SK-N-SH (cell line): ENCODE measurements at regions not wholly inside any gene's neighbourhood (a gene's known extent, or its start where the extent isn't known, plus 50 kb on each side); places are given as distances from the start of the nearest gene placed in this dataset.

ENCODE experiments used
- CTCF ChIA-PET: fragments of 300-600, 350-600 bp; formaldehyde crosslinking; extraction: SDS; loops from one replicate; lab custom pipeline; 2021; lab: Yijun Ruan, JAX
- POLR2A ChIA-PET: fragments of 350-600 bp; sonication (Branson Sonifier 250); formaldehyde crosslinking; extraction: SDS; loops from one replicate; lab custom pipeline; 2020; ENCODE audit warnings: antibody characterized with exemption, inconsistent platforms; lab: Yijun Ruan, JAX
- DNase-seq: peaks from one replicate; pipeline ENCODE4 v3.0.0; 2012
- H2AFZ ChIP-seq: fragments of 200-600 bp; sonication (generic); 2 replicates; pipeline ENCODE4 v1.8.1; 2016; ENCODE audit warnings: antibody characterized with exemption, mild to moderate bottlenecking, low read depth
- H3F3A ChIP-seq: fragments of 200-600 bp; sonication (generic); replicated peaks from 2 replicates; pipeline ENCODE3; 2016; ENCODE audit warnings: antibody characterized with exemption, mild to moderate bottlenecking; ENCODE audit not compliant: insufficient read depth
- H3K27ac ChIP-seq, 2 experiments: fragments of 200-500 bp in 1 of 2; fragments of 200-600 bp in 1 of 2; sonication (Bioruptor generic) in 1 of 2; sonication (generic), shearing (Covaris generic) in 1 of 2; 2 replicates each; pipeline versions ENCODE4 v1.5.1 to v1.6.1; 2014 to 2016; ENCODE audit warnings: low read depth in 2 of 2, inconsistent platforms in 1 of 2, low read length in 1 of 2, mild to moderate bottlenecking in 1 of 2, mixed read lengths in 1 of 2
- H3K27me3 ChIP-seq: fragments of 200-600 bp; sonication (generic), shearing (Covaris generic); 2 replicates; pipeline ENCODE4 v1.6.1; 2016; ENCODE audit warnings: mixed run types; ENCODE audit not compliant: insufficient read depth
- H3K36me3 ChIP-seq, 2 experiments: fragments of 200-500 bp in 1 of 2; fragments of 200-600 bp in 1 of 2; sonication (Bioruptor generic) in 1 of 2; sonication (generic) in 1 of 2; replicated peaks in 1 of 2; 2 replicates each; pipeline versions ENCODE3 to v1.5.1; 2014 to 2016; ENCODE audit warnings: low read length in 1 of 2, mild to moderate bottlenecking in 1 of 2; ENCODE audit not compliant: insufficient read depth in 2 of 2, control insufficient read depth in 1 of 2
- H3K4me1 ChIP-seq, 2 experiments: fragments of 200-500 bp in 1 of 2; fragments of 200-600 bp in 1 of 2; sonication (Bioruptor generic) in 1 of 2; sonication (generic), shearing (Covaris generic) in 1 of 2; 2 replicates each; pipeline versions ENCODE4 v1.5.1 to v1.6.1; 2014 to 2016; ENCODE audit warnings: low read depth in 1 of 2, low read length in 1 of 2, mixed run types in 1 of 2; ENCODE audit not compliant: insufficient read depth in 2 of 2, control insufficient read depth in 1 of 2
- H3K4me2 ChIP-seq: fragments of 200-600 bp; sonication (generic), shearing (Covaris generic); 2 replicates; pipeline ENCODE4 v1.6.1; 2017; ENCODE audit warnings: mixed run types
- H3K4me3 ChIP-seq, 2 experiments: fragments of 200-500 bp in 1 of 2; fragments of 200-600 bp in 1 of 2; sonication (Bioruptor generic) in 1 of 2; sonication (generic), shearing (Covaris generic) in 1 of 2; 2 replicates each; pipeline versions ENCODE4 v1.5.1 to v1.8.1; 2014 to 2016; ENCODE audit warnings: low read depth in 2 of 2, inconsistent platforms in 1 of 2, low read length in 1 of 2, mild to moderate bottlenecking in 1 of 2, mixed read lengths in 1 of 2, moderate library complexity in 1 of 2
- H3K79me2 ChIP-seq: fragments of 200-600 bp; sonication (generic); 2 replicates; pipeline ENCODE4 v1.8.1; 2017; ENCODE audit warnings: mild to moderate bottlenecking; ENCODE audit not compliant: insufficient read depth
- H3K9ac ChIP-seq: fragments of 200-600 bp; sonication (generic); 2 replicates; pipeline ENCODE4 v1.6.1; 2017; ENCODE audit warnings: mixed run types
- H3K9me2 ChIP-seq: fragments of 200-600 bp; sonication (generic); 2 replicates; pipeline ENCODE4 v1.6.1; 2017; ENCODE audit warnings: mixed run types
- H3K9me3 ChIP-seq: fragments of 200-600 bp; sonication (generic); 2 replicates; pipeline ENCODE4 v1.6.1; 2017; ENCODE audit warnings: mixed run types, mild to moderate bottlenecking, moderate library complexity
- H4K20me1 ChIP-seq: fragments of 200-600 bp; sonication (generic); 2 replicates; pipeline ENCODE4 v1.6.1; 2017; ENCODE audit warnings: mild to moderate bottlenecking, mixed run types; ENCODE audit not compliant: insufficient read depth
- CTCF ChIP-seq: fragments of 200-600 bp; sonication (generic); IDR thresholded peaks from 2 replicates; pipeline ENCODE4 v1.6.1; 2017; ENCODE audit warnings: antibody characterized with exemption, mild to moderate bottlenecking, moderate library complexity
- EP300 ChIP-seq, 2 experiments: IDR thresholded peaks; 2 replicates each; pipeline versions ENCODE4 v1.4.0 to v1.6.1; 2012; ENCODE audit warnings: borderline replicate concordance in 1 of 2, low read depth in 1 of 2, low read length in 1 of 2
- FOSL2 ChIP-seq: IDR thresholded peaks from 2 replicates; pipeline ENCODE4 v1.4.0; 2012; ENCODE audit warnings: low read depth, mild to moderate bottlenecking, moderate library complexity, borderline replicate concordance
- IRF3 ChIP-seq: fragments of 150-350 bp; IDR thresholded peaks from 2 replicates; pipeline ENCODE4 v1.6.1; 2016; ENCODE audit warnings: mild to moderate bottlenecking, low read depth, low read length
- JUND ChIP-seq: IDR thresholded peaks from 2 replicates; pipeline ENCODE4 v1.4.0; 2012
- MAX ChIP-seq: IDR thresholded peaks from 2 replicates; pipeline ENCODE4 v1.4.0; 2012; ENCODE audit warnings: low read depth
- POLR2AphosphoS5 ChIP-seq: IDR thresholded peaks from 2 replicates; pipeline ENCODE4 v1.6.1; 2012; ENCODE audit warnings: low read depth, low read length
- REST ChIP-seq: IDR thresholded peaks from 2 replicates; pipeline ENCODE4 v1.6.1; 2012; ENCODE audit warnings: mild to moderate bottlenecking, low read depth, low read length, moderate library complexity
- SIN3A ChIP-seq: IDR thresholded peaks from 2 replicates; pipeline ENCODE4 v1.6.1; 2012; ENCODE audit warnings: low read depth, mild to moderate bottlenecking, low read length, moderate library complexity, borderline replicate concordance
- SMC3 ChIP-seq: IDR thresholded peaks from 2 replicates; pipeline ENCODE4 v1.6.1; 2012; ENCODE audit warnings: low read depth, low read length, improper control_type of control experiment
- TAF1 ChIP-seq: IDR thresholded peaks from 2 replicates; pipeline ENCODE4 v1.6.1; 2012; ENCODE audit warnings: low read depth, mild to moderate bottlenecking, low read length, moderate library complexity, borderline replicate concordance
- ZBTB33 ChIP-seq: IDR thresholded peaks from 2 replicates; pipeline ENCODE4 v1.4.0; 2012; ENCODE audit warnings: low read depth, borderline replicate concordance
- WGBS: methylation state at CpG from one replicate; pipeline ENCODE4 v1.1.6; 2017; ENCODE audit warnings: low lambda C conversion rate; 5-methylcytosine and 5-hydroxymethylcytosine counted together

GRCh38 chr12:33313476-33313875 is 126.1 kb downstream of the SYT10 start:
- DNase-seq: no peak
- no peaks in the 10 kb centered on the region for H3K9me2 ChIP-seq
- no peaks in the 10 kb centered on the region for H3K79me2 ChIP-seq
- no peaks in the 10 kb centered on the region for H3F3A ChIP-seq
- no peaks in the 10 kb centered on the region for H4K20me1 ChIP-seq
- POLR2A ChIA-PET: no interaction called here
- H3K9ac ChIP-seq: no peak overlapping the region
- H3K9me3 ChIP-seq: no peaks in the 10 kb centered on the region
- CTCF ChIA-PET: no interaction called here
- H2AFZ ChIP-seq: no peak overlapping the region
- TF ChIP-seq FOSL2 (no peak), EP300 (IDR thresholded peaks at IDR 0.05; ENCODE audit: borderline replicate concordance in 1 of 2, low read depth in 1 of 2, low read length in 1 of 2) (no peak)
- H3K27ac ChIP-seq: no peak overlapping the region
- H3K36me3 ChIP-seq: no peaks in the 10 kb centered on the region
- H3K4me1 ChIP-seq: no peaks in the 10 kb centered on the region
- H3K4me2 ChIP-seq: no peak overlapping the region
- no peak overlapping the region for H3K4me3 ChIP-seq
- no peaks in the 10 kb centered on the region for H3K27me3 ChIP-seq

- H3K4me1 ChIP-seq: no peaks in the 10 kb centered on the region
- no peak overlapping the region for H3K4me2 ChIP-seq
- H3K79me2 ChIP-seq: no peaks in the 10 kb centered on the region
- ChIA-PET POLR2A (no interaction called here), CTCF (no interaction called here)
- TF ChIP-seq CTCF (no peak), MAX (no peak)
- no peaks in the 10 kb centered on the region for H3F3A ChIP-seq
- no peaks in the 10 kb centered on the region for H3K9me2 ChIP-seq
- no peak overlapping the region for H2AFZ ChIP-seq
- WGBS: 0% methylated on average over 1 of the region's 4 CpGs
- H3K4me3 ChIP-seq: no peak overlapping the region
- no peaks in the 10 kb centered on the region for H3K36me3 ChIP-seq
- no peak overlapping the region for H3K27ac ChIP-seq
- no peak overlapping the region for H3K9ac ChIP-seq
- no peaks in the 10 kb centered on the region for H3K9me3 ChIP-seq
- DNase-seq: no peak
- H4K20me1 ChIP-seq: no peaks in the 10 kb centered on the region
- H3K27me3 ChIP-seq: no peaks in the 10 kb centered on the region
Observed at GRCh38 chr12:33310471-33310870, 129.1 kb downstream of the SYT10 start.

- Histone ChIP-seq H4K20me1 (no peaks in the 10 kb centered on the region), H3K27me3 (no peaks in the 10 kb centered on the region), H3F3A (no peaks in the 10 kb centered on the region), H3K36me3 (no peaks in the 10 kb centered on the region), H3K9me2 (no peaks in the 10 kb centered on the region), H3K4me2 (no peak overlapping the region), H3K79me2 (no peaks in the 10 kb centered on the region), H3K9ac (no peak overlapping the region), H3K4me3 (no peak overlapping the region), H2AFZ (no peak overlapping the region), H3K9me3 (no peaks in the 10 kb centered on the region), H3K4me1 (no peaks in the 10 kb centered on the region), H3K27ac (no peak overlapping the region)
- 0% methylated on average over 2 of the region's 2 CpGs for WGBS
- POLR2A ChIA-PET: no interaction called here
- no peak for TF ChIP-seq TAF1
- TF ChIP-seq SIN3A: no peak
- TF ChIP-seq ZBTB33: no peak
- no peak for TF ChIP-seq POLR2AphosphoS5
- no peak for TF ChIP-seq JUND
- TF ChIP-seq IRF3: no peak
- no peak for TF ChIP-seq REST
- no peak for TF ChIP-seq SMC3
- CTCF ChIA-PET: no interaction called here
- DNase-seq: no peak
Observed at GRCh38 chr12:33304176-33304575, 135.4 kb downstream of the SYT10 start.
